ENCODE measurements at regions not wholly inside any gene's neighbourhood (a gene's known extent, or its start where the extent isn't known, plus 50 kb on each side); places are given as distances from the start of the nearest gene placed in this dataset.

DNA sequence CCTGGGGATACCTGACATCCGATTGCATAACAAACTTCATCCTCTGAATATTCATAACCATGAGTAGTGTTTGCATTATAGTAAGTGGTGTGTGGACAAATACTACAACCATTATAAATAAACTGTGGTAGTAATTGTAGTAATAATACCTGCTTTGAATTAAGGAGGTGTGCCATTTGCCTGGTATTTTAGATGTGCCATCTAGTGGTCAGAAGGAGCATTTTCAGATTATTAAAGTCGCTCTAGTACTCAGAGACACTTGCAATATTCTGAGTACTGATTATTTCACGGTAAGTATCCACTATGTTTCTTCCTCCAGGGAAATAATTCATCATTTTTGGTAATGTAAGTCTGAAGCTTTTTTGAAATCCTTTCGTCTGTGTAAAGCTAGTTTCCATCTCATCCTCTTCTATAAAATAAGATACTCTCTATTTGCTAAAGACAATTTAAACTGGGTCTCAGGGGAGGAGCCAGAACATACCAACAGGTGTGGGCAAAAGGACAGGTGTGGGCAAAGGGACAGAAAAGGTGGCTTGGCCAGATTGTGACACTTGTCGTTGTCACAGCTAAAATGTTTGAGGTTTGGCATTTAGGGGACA lies 115.3 kb upstream of the WDR11 start:
- DNase-seq (ENCODE audit: low read depth, low spot score) (peak; percentile 7), ATAC-seq (peak; percentile 85), FAIRE-seq (peak; percentile 72)
- H2AFZ ChIP-seq (ENCODE audit: control insufficient read depth, low read depth, low read length) = no peak overlapping the region
- POLR2A ChIA-PET = no interaction called here
- WGBS (ENCODE audit: insufficient coverage, insufficient replicate concordance, low lambda C conversion rate, missing lambda C conversion rate) = 19% methylated on average over 5 of the region's 5 CpGs
- H3K4me3 ChIP-seq = no peak overlapping the region
- TF ChIP-seq, protein P1, sequence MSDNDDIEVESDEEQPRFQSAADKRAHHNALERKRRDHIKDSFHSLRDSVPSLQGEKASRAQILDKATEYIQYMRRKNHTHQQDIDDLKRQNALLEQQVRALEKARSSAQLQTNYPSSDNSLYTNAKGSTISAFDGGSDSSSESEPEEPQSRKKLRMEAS (IDR thresholded peaks at IDR 0.05; ENCODE audit: low read depth, low read length) = no peak
- TF ChIP-seq SMC3 (IDR thresholded peaks at IDR 0.05; ENCODE audit: borderline replicate concordance, low read length) (peak; percentile 72; the same call in 1 of the 2 replicates), JUNB (IDR thresholded peaks at IDR 0.05) (no peak), RAD21 (IDR thresholded peaks at IDR 0.05; ENCODE audit: insufficient read depth, low read depth, low read length) (peak; percentile 62)
- TF ChIP-seq, protein P2, sequence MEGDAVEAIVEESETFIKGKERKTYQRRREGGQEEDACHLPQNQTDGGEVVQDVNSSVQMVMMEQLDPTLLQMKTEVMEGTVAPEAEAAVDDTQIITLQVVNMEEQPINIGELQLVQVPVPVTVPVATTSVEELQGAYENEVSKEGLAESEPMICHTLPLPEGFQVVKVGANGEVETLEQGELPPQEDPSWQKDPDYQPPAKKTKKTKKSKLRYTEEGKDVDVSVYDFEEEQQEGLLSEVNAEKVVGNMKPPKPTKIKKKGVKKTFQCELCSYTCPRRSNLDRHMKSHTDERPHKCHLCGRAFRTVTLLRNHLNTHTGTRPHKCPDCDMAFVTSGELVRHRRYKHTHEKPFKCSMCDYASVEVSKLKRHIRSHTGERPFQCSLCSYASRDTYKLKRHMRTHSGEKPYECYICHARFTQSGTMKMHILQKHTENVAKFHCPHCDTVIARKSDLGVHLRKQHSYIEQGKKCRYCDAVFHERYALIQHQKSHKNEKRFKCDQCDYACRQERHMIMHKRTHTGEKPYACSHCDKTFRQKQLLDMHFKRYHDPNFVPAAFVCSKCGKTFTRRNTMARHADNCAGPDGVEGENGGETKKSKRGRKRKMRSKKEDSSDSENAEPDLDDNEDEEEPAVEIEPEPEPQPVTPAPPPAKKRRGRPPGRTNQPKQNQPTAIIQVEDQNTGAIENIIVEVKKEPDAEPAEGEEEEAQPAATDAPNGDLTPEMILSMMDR (IDR thresholded peaks at IDR 0.05 in 2 of 3, conservative IDR thresholded peaks at IDR 0.05 in 1 of 3; ENCODE audit: control insufficient read depth in 2 of 3, extremely low read depth in 1 of 3, insufficient read depth in 1 of 3, low read depth in 3 of 3, low read length in 3 of 3) = peak; percentile 55 to 68 (median 56)
- H3K36me3 ChIP-seq (ENCODE audit: control insufficient read depth in 2 of 2, insufficient read depth in 2 of 2, low read length in 1 of 2) = no peaks in the 10 kb centered on the region
- no peaks in the 10 kb centered on the region for H3K4me1 ChIP-seq (ENCODE audit: control insufficient read depth, insufficient read depth, low read length)
- no peak overlapping the region for H3K9ac ChIP-seq (ENCODE audit: control insufficient read depth, insufficient read depth, low read length)
- intact Hi-C loops (cut with micrococcal nuclease; ENCODE audit: unreplicated experiment) = loop anchor here (1.0 to 10.0 kb wide), 2 partner anchors 313 to 511 kb away; no protein-coding TSS in a partner anchor
- RAD21 ChIA-PET (ENCODE audit: unreplicated experiment) = interaction anchor here (4.1 kb wide), 1 partner anchor 312 kb away, joined by 34 read pairs; no protein-coding TSS in a partner anchor
- no peaks in the 10 kb centered on the region for H3K79me2 ChIP-seq (ENCODE audit: control insufficient read depth, insufficient read depth, low read length)
- H3K27ac ChIP-seq (ENCODE audit: control insufficient read depth, insufficient read depth) = no peak overlapping the region
- no peaks in the 10 kb centered on the region for H3K27me3 ChIP-seq (replicated peaks in 1 of 2; ENCODE audit: control insufficient read depth in 2 of 2, insufficient read depth in 2 of 2, low read length in 1 of 2)
- CTCF ChIA-PET = interaction anchor here (0.5 to 5.6 kb wide), 16 partner anchors 11 to 515 kb away, joined by 3 to 64 read pairs (median 3); no protein-coding TSS in a partner anchor
- in situ Hi-C loops (cut with MboI) = loop anchor here (5.0 kb wide), 1 partner anchor 314 kb away; no protein-coding TSS in a partner anchor
- H3K9me3 ChIP-seq (replicated peaks; ENCODE audit: control insufficient read depth, insufficient read depth, low read length) = no peaks in the 10 kb centered on the region
- no peaks in the 10 kb centered on the region for H4K20me1 ChIP-seq (ENCODE audit: control insufficient read depth, insufficient read depth)
- no TSS peak for BruUV-seq (replicated peaks)
- SMC1A ChIA-PET (ENCODE audit: uncharacterized antibody, unreplicated experiment) = interaction anchor here (1.3 to 1.7 kb wide), 4 partner anchors 10 to 320 kb away, joined by 4 to 7 read pairs (median 4); no protein-coding TSS in a partner anchor
- H3K4me2 ChIP-seq (ENCODE audit: control insufficient read depth, insufficient read depth) = no peak overlapping the region

All from GM12878 (cell line).